GM19468 (cell line): ENCODE measurements at regions not wholly inside any gene's neighbourhood (a gene's known extent, or its start where the extent isn't known, plus 50 kb on each side); places are given as distances from the start of the nearest gene placed in this dataset.

ENCODE experiments used
- ATAC-seq: cut with Tn5 transposase; IDR thresholded peaks from one replicate; pipeline ENCODE4 v1.9.1; 2021; ENCODE audit warnings: mild to moderate bottlenecking, moderate library complexity, moderate number of reproducible peaks; ENCODE audit not compliant: unreplicated experiment; ENCODE audit errors: extremely low read depth

GRCh38 chr13:110826101-110826500 lies 88.8 kb downstream of the ANKRD10 start:
- ATAC-seq, result no peak

GRCh38 chr13:110826861-110827672 lies 87.8 kb downstream of the ANKRD10 start:
- ATAC-seq, result no peak
